Adrenal gland (tissue), 5 donors: ENCODE measurements at regions not wholly inside any gene's neighbourhood (a gene's known extent, or its start where the extent isn't known, plus 50 kb on each side); places are given as distances from the start of the nearest gene placed in this dataset.

Source experiments
- POLR2A ChIP-seq, 2 donors: fragments of 450-650 bp; IDR thresholded peaks; one replicate each; pipeline ENCODE4 v1.6.1; 2017; ENCODE audit warnings: antibody characterized with exemption in 2 of 2, mild to moderate bottlenecking in 2 of 2, moderate library complexity in 1 of 2
- TF ChIP-seq, protein P1 (sequence below), 6 experiments: fragments of 450-650 bp in 4 of 6; fragments of 200-600 bp in 2 of 6; sonication (generic) in 1 of 6; IDR thresholded peaks; 1 replicate in 5 of 6; 2 replicates in 1 of 6; pipeline versions ENCODE4 v1.5.1 to v1.8.0; 2016 to 2021; ENCODE audit warnings: antibody characterized with exemption in 6 of 6, mild to moderate bottlenecking in 2 of 6, moderate library complexity in 1 of 6
- donor health status: DM: no; HTN: no; CAD: no.

DNA sequence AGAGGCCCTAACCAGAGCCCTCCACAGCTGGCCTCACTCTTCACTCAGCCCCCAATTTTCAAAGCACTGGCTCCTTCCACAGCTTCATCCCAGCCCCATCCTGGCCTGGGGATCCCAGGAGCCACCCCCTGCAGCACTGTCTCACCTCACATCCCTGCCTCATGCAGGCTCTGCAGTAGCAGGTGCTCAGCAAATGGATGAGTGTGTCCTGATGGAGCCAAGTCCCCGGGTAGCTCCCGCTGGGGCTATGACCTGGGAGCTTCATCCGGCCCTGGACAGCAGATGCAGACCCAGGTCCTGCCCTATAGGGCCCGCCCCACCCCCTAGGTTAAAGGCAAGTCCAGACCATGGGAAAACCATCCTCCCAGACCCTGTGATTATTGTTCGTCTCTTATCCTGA lies 143.2 kb upstream of the ZNF507 start:
- TF ChIP-seq, protein P1, sequence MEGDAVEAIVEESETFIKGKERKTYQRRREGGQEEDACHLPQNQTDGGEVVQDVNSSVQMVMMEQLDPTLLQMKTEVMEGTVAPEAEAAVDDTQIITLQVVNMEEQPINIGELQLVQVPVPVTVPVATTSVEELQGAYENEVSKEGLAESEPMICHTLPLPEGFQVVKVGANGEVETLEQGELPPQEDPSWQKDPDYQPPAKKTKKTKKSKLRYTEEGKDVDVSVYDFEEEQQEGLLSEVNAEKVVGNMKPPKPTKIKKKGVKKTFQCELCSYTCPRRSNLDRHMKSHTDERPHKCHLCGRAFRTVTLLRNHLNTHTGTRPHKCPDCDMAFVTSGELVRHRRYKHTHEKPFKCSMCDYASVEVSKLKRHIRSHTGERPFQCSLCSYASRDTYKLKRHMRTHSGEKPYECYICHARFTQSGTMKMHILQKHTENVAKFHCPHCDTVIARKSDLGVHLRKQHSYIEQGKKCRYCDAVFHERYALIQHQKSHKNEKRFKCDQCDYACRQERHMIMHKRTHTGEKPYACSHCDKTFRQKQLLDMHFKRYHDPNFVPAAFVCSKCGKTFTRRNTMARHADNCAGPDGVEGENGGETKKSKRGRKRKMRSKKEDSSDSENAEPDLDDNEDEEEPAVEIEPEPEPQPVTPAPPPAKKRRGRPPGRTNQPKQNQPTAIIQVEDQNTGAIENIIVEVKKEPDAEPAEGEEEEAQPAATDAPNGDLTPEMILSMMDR (IDR thresholded peaks at IDR 0.05), result no peak
- no peak for TF ChIP-seq POLR2A (IDR thresholded peaks at IDR 0.05)
